Kidney epithelial cell (primary cell): ENCODE measurements at regions not wholly inside any gene's neighbourhood (a gene's known extent, or its start where the extent isn't known, plus 50 kb on each side); places are given as distances from the start of the nearest gene placed in this dataset.
"Not testable (repeated sequence)": the region's sequence is repeated elsewhere in the genome, so short reads cannot be mapped to it uniquely, and the experiment has no call there.

ENCODE experiments used
- DNase-seq: peaks from one replicate; pipeline ENCODE4 v3.0.0-alpha.2; 2010; ENCODE audit warnings: low read depth
- H3K27me3 ChIP-seq: 2 replicates; pipeline ENCODE4 v1.6.0; 2011; ENCODE audit warnings: low read length; ENCODE audit not compliant: control insufficient read depth, insufficient read depth
- H3K36me3 ChIP-seq: 2 replicates; pipeline ENCODE4 v1.5.1; 2011; ENCODE audit warnings: low read length; ENCODE audit not compliant: control insufficient read depth, insufficient read depth
- H3K4me3 ChIP-seq: 2 replicates; pipeline ENCODE4 v1.5.1; 2011; ENCODE audit warnings: low read depth, mild to moderate bottlenecking, control low read depth, low read length
- CTCF ChIP-seq: IDR thresholded peaks from 2 replicates; pipeline ENCODE4 v1.5.1; 2011; ENCODE audit warnings: mild to moderate bottlenecking, moderate library complexity, low read length, control low read depth, inconsistent platforms; ENCODE audit not compliant: insufficient read depth, poor library complexity, severe bottlenecking

GRCh38 chr9:92228628-92229027, 64.9 kb downstream of the IARS1 start:
- TF ChIP-seq CTCF: no peak
- DNase-seq: no peak
- Histone ChIP-seq H3K4me3 (no peak overlapping the region), H3K27me3 (no peaks in the 10 kb centered on the region), H3K36me3 (no peaks in the 10 kb centered on the region)

GRCh38 chr9:92224177-92224576, 69.3 kb downstream of the IARS1 start:
- no peak for DNase-seq
- Histone ChIP-seq H3K4me3 (no peak overlapping the region), H3K36me3 (no peaks in the 10 kb centered on the region), H3K27me3 (no peaks in the 10 kb centered on the region)
- no peak for TF ChIP-seq CTCF

- H3K36me3 ChIP-seq: no peaks in the 10 kb centered on the region
- no peak for DNase-seq
- TF ChIP-seq CTCF: no peak
- H3K27me3 ChIP-seq: no peaks in the 10 kb centered on the region
- H3K4me3 ChIP-seq: no peak overlapping the region
Measured at GRCh38 chr9:92223758-92224157, 69.7 kb downstream of the IARS1 start.

- H3K36me3 ChIP-seq: peaks cover 6% of the 10 kb centered on the region
- H3K4me3 ChIP-seq: no peak overlapping the region
- TF ChIP-seq CTCF: no peak
- no peaks in the 10 kb centered on the region for H3K27me3 ChIP-seq
- no peak for DNase-seq
Measured at GRCh38 chr9:92208693-92209524, 84.6 kb downstream of the IARS1 start.

- Histone ChIP-seq H3K36me3 (peaks cover 6% of the 10 kb centered on the region), H3K27me3 (no peaks in the 10 kb centered on the region), H3K4me3 (no peak overlapping the region)
- TF ChIP-seq CTCF: no peak
- no peak for DNase-seq
Measured at GRCh38 chr9:92206488-92206887, 87.0 kb downstream of the IARS1 start.

- not testable (repeated sequence) for H3K27me3 ChIP-seq, DNase-seq, H3K36me3 ChIP-seq, H3K4me3 ChIP-seq
Measured at GRCh38 chr9:92203887-92204286, 88.7 kb upstream of the SPTLC1 start.

GRCh38 chr9:92198237-92198636, 83.0 kb upstream of the SPTLC1 start:
- not testable (repeated sequence) for H3K27me3 ChIP-seq, H3K36me3 ChIP-seq, H3K4me3 ChIP-seq, DNase-seq
